Activated CD8-positive, alpha-beta memory T cell treated with anti-CD3 and anti-CD28 coated beads, Interleukin-2, amount 50 U/mL, for 4 hours (primary cell): ENCODE measurements at regions not wholly inside any gene's neighbourhood (a gene's known extent, or its start where the extent isn't known, plus 50 kb on each side); places are given as distances from the start of the nearest gene placed in this dataset.
"Not testable (repeated sequence)": the region's sequence is repeated elsewhere in the genome, so short reads cannot be mapped to it uniquely, and the experiment has no call there.

Experiments used
- DNase-seq: peaks from one replicate; pipeline ENCODE4 v3.0.0-alpha.2; 2020

DNA sequence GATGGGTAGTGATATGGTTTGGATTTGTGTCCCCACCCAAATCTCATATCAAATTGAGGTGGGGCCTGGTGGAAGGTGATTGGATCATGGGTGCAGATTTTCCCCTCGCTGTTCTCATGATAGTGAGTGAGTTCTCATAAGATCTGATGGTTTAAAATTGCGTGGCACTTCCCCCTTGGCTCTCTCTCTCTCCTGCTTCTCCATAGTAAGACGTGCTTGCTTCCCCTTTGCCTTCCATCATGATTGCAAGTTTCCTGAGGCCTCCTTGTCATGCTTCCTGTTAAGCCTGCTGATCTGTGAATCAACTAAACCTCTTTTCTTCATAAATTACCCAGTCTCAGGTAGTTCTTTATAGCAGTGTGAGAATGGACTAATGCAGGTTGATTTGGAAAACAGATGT, 223.2 kb upstream of the APCDD1 start:
- DNase-seq, result no peak

DNA sequence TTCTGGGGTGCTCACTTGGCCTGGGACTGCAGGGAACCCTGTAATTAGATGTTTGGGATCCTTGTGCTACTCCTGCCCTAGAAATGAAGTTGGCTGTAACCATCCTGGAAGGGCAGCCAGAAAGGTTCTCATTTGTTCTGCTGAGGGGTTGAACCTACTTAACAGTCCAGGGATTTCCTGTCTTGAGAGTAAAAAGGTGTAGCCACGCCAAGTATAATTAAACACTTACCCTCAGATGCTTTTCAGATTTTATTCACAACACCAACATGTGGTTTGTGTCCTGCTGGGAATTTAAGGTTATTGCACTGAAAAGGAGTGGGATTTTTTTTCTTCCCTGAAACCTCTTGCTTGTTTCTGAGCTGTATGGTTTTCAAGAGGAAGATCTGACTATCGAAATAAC, 222.4 kb upstream of the APCDD1 start:
- no peak for DNase-seq

DNA sequence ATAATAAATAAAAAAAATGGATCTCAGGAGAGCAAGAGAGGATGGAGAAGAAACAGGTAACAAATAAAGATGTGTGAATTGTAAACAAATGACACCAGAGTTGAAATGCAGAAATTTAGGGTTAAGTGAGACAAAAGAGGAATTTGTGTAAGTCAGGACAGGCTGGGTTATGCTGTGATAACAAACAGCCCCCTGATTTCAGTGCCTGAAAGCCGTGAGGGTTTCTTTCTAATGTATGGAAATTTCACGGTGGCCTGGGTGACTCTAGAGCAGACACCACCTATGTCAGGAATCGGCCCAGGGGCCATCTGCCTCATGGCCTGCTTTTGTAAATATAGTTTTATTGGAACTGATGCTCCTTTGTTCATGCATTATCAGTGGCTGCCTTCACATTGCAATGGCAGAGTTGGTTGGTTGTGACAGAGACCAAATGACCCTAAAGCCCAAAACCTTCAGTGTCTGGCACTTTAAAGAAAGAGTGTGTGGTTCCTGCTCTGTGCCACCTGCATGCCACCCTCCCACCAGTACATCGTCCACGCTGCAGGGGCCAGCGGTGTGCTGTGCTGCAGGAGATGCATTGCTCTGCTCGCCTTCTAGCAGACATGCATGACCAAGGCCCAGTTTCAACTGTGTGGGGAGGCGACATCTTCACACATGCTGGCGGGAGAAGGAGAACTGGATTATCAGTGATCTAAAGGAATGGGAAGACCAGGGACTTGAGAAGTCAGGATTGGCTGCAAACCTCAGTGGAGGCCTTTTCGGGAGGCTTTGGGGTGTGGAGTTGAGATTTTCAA, 221.2 kb upstream of the APCDD1 start:
- DNase-seq, result no peak

DNA sequence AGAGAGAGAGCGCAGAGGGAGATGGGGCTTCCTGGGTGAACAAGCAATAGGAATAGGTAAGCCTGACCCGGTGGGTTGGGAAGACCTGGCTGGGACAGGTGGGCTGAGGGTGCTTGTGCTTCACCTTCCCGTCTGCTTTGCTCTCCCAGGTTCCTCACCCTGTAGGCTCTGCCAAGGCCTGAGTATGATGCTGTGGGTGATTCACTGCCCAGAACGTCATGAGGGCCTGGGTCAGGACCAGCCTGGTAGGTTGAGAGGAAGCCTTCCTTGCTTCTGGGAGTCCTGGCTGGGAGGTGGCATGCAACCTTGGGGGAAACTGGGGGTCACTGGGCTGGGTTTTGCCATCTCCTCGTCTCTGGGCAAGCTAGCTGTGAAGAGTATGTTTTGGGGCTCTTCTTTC, 220.2 kb upstream of the APCDD1 start:
- DNase-seq, result no peak

DNA sequence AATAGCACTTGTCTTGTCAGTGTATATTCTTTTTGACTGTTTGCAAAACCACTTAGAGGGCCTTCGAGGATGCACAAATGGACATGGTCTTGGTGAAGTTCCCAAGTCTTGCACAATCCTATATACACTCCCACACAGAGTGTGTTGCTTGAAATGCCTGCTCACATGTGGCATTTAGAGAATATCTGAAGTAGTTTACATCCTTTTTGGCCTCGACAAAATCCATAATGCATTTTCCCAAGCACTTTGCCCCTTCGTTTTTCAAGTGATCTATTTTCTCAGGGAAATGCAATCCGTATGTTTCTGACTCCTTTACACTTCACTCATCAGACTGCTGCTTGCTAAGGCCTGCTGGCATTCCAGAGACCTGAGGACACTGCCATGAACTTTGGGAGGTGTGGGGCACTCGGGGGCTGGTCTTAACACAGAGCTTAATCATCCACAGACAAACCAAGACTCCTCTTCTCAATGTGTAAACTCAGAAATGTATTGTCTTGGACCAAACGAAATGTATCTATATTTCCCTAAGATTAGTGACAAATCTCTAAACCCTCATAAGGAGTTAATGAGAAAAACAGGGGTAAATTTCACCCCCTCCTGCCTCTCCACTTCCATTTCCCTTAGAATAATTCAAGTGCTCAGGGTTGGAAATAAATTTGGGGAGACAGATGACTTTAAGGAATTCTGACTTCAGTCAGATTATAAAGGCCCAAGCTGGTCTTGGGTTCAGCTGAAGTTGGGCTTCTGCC, 219.3 kb upstream of the APCDD1 start:
- DNase-seq, result no peak

DNA sequence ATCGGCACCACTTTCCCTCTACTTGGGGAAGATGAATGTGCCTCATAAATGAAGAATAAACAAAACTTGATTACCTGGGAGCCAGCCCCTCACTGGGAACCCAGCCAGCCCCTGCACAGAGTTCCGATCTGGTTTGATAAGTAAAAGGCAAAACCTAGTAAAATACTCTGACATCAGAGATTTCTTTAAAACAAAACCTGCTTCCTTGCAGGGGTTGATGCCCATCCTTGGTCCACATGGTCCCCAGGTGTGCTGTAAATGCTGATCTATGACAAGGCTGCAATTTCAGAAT, 218.8 kb upstream of the APCDD1 start:
- no peak for DNase-seq

DNA sequence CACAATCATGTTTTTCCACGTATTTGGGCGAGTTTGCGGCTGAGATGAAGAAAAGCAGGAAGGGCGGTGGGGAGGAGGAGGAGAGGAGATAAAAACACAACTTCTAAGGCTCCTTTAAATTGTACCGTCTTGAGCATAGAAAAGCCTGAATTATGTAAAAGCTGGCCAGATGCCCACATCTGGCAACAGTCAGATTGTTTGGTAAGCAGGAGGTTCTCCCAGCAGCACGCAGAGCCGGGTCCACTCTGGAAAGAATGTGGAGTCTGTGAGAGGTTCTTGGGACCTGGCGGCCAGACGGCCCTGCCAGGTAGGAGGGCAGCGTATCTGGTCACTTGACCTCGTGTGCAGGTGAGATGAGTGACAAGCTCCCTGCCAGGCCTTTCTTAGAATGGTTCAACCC, 215.3 kb upstream of the APCDD1 start:
- DNase-seq, result no peak

DNA sequence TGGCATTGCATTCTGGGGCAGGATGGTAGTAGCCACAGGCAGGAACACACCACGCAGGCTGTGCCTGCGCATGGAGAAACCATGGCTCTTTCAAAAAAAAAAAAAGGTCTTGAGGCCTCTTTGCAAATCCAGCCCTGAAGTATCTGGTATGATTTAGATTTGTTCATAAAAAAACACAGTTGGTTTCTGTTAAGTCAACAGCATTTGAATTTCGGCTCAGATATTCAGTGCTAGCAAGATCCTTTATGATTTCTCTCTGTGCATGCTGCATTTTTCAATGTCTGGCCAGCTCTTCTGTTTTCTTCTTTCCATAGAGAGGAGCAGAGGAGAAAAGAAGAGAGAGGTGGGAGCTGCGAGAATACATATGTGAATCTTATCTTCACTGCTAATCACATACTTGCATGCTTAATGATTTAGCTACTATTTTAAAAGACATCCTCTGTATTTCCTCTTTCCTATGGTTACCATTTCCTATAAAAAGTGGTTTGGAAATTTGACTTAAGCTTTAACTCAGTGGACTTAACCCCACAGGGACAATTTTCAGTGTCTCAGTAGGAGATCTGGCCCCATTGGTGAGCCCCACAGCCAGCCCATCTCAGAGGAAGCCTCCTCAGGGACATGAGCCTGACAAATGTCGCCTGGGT, 214.3 kb upstream of the APCDD1 start:
- DNase-seq, result no peak

DNA sequence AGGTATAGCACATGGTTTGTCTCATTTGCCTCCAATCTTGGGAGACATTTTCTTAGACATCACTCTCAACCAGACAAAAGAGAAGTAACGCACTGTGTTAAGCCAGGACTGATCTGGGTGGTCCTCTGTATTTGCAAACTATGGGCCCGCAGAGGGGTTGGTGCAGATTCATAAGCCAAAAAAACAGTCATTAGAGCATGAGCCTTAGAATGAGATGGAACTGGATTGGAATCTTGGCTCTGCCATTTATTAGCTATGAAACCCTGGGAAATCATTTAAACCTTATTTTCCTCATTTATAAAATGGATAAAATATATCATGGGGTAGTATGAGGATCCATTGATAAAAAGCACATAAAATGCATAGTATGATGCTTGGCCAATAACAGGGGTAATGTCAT, 213.5 kb upstream of the APCDD1 start:
- DNase-seq, result no peak

DNA sequence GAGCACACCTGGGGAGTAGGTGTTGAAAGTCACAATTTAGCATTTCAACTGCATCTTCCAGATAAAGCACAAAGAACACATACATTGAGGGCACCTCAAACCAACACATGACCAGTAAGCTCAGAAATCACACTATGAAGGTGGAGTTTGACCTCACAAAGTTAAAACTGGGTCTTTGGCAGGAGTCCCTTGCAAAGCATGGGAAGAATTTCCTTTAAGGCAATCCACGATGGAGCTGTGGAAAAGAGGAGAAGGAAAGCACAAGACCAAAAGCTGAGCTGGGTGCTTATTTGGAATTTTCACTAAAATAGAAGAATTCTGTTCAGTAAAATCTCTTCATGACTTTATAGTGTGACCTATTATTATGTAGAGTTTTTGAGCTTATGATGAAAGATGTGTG, 212.9 kb upstream of the APCDD1 start:
- DNase-seq, result no peak

DNA sequence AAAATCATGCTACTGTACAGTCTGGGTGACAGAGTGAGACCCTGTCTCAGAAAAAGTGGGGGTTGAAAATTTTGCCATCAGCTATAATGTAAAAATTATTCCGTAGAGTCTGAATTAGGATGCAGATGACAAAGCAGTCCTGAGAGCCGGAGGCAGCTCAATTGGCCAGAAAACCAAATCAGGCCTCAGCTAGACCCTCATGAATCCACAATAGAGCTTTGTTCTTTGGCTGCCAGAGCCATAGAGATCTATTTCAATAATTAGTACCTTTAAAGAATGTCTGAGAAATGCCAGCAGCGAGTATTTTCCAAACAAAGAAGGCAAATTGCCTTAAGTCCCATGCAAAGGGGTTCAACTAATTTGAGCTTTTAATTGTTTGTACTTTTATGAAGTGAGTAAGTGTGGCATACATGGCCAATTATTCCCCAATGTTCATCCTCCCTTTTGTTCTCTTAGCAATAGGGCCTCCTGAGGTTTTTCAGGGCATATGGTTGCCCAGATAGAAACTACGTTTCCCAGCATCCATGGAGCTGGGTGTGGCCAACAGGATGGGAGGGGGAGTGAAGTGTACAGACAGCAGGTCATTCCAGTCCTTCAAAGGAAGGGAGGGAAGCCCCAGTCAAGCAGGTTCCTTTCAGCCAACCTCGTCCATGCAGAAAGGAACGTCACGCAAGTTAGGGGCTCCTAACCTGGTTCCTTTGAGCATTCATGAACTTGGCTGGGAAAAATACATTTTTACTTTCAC, 211.3 kb upstream of the APCDD1 start:
- no peak for DNase-seq

DNA sequence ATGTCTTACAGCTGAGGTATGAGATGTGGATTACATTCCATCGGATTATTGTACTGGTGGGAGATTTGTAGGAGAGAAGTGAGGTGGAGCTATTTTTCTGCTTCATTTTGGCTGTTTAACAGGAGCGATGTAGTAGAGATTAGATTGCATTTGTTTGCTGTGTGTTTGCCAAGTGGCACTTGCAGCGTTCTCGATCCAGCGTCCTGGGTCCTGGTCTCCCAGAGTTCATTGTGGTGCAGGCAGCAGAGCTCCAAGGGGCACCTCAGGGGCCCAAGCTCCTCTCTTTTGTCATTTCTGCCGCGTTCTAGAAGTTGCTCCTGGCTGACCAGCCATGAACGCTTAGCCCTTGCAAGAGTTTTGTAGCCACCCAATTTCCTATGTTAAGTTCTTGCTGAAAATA, 210.1 kb upstream of the APCDD1 start:
- DNase-seq, result no peak

DNA sequence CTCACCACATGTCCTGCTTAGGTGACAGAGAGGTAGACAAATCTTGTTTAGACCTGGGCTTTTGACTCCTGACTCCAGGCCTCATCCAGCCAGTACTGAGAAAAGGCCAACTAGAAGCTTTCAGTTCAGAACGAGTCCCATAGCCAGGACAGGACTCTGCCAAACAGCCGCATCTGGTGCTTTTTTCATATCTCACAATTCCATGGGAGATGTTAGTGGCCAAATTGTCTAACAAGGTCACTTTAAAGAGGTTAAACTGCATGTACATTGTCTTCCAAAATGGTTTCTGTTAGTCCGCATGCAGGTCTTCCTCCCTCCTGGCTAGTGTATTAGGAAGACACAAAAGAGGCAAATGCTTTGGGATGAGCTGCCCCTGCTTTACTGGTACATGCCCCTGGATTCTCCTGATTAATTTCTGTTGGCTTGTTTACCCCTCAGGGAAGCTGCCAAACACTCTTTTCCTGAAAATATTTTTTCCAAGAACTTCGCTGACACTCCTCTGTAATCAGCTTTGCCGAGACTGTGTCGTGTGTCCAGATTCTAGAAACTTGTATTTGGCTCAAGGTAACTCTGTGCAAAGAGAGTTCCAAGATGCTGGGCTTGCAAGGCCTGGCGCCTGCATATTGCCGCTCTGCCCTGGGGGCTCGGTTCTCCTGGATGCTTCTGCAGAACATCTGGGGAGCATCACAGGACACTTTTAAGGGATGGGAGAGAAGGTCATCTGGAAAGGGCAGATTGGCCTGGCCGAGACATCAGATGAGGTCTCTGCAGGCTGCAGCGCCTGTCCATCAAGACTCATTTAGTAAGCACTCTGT, 209.2 kb upstream of the APCDD1 start:
- no peak for DNase-seq

DNA sequence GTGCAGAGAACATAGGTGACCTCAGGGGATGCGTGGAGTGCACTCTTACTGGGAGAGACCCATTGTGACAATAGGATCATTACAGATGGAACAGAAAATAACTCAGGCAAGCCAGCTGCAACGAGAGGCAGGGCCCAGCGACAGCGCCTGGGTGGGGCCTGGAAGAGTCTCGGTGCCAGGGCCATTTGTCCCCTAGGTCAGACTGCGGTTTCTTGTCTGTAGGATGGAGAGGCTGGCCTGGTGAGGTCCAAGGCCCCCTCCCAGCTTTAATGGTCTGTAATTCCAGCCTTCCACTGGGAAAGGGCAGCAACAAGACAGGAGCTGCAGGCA, 208.6 kb upstream of the APCDD1 start:
- no peak for DNase-seq

DNA sequence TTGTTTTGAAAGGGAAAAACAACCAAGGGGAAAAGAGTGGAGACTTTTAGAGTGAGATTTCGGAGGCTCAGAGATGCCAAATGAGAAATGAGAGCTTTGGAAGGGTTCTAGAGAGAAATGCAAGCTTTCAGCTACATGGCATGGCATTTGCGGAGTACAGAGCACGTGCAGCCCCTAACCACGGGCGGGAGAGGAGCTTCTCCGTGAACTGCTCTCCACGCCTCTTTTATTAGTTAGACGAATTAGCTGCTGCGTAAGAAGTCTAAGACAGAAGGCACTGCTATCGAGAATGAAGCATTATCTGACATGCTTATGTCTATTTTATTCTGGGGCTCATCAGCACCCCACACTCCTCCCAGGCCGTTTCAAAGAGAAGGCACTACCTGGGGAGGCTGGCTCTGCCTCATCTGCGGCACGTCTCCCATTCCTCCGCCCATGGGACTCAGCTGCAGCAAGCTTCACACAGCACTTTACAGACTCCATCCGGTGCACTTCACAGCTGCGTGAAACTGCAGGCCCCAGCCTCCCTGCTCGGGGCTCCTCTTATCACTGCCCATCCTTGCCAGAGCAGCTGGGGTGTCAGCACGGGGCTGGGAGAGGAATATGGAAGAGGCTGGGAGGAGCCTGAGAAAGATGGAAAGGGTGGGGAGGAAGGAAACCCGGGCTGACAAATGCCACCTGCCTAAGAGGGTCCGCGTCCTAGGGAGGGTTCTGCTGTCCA, 207.3 kb upstream of the APCDD1 start:
- DNase-seq, result no peak

DNA sequence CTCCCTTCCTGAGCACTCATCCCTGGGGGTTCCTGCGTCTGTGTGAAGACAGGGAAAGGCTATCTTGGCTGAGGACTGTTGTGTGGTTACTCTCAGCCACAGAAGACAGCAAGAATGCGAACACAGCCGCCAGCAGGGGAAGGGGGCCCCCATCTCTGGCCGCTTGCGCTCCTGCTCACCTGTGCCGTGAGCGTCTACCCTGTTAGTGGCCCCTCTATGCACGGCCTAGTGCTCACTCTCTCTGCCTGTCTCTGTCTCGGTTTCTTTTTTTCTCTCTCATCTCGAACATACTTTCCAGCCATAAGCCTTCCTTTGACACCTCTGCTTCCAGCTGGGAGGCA, 206.7 kb upstream of the APCDD1 start:
- DNase-seq, result no peak

DNA sequence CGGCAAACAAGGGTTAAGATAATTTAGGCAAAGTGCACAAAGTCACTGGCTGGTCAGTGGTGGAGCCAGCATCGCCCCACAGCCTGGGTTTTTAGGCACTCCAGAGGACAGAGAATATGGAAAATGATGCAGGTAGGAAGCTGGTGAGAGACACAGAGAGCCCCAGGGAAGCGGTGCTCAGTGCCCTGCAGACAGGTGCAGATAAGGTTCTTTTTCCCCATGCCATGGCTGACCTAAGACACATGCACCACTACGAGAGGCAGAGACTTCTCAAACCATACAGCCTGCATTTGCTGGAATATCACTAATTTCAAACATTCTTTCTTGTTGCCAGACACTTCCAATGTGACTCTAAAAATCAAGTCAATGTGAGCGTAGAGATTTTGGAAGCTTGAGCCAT, 205.7 kb upstream of the APCDD1 start:
- no peak for DNase-seq

DNA sequence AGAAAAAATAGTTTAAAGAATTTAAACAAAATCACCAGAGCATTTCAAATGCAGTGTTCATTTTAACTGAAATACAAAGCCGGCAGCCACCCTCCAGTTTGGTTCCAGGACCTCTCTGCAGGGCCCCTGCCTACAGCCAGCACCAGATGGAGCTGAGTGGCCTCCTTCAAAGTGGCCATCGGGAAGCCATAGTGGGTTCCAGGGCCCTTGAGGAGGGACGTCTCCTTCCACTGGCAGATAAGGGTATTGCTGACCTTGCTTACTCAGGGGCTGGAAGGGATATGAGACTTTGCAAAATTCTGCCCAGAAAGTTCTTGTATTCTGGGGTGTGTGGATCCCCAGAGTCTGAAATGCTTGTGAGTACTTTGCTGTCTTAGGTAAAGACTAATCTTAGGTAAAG, 205.2 kb upstream of the APCDD1 start:
- no peak for DNase-seq

DNA sequence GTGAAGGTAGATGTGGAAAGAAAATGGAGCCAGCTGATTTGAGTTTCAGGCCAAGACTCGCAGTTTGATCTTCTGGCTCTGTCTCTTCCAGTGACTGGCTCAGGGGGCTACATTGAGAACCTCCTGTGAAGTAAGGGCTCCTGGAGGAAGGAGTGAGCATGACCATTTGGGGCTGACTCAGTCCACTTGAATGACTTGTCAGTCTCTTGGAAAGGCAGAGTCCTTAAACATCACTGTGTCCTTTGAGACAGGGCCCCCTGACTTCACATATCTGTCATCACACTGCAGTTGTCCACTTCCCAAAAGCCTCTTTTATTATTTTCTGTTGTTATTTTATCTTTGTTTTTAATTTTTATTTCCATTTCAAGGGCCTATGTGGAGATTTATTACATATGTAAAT, 204.6 kb upstream of the APCDD1 start:
- no peak for DNase-seq

DNA sequence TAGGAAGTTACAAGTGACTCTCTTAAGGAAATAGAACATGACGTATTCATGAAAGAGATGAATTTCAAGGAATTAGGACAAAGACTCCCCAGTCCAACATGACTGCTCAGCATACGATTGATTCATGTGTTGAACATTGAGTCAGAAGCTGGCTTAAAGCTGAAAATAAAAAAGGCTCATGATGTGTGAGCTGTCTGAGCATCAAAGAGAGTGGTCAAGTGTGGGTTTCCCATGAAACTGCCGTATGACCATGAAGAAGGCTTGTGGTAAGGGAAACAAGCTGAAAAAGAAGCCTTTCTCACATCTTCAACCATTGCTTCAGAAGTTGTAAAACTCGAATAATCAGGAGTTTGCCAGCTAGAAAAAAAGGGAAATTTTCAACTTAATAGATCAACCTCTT, 201.9 kb upstream of the APCDD1 start:
- DNase-seq, result no peak

DNA sequence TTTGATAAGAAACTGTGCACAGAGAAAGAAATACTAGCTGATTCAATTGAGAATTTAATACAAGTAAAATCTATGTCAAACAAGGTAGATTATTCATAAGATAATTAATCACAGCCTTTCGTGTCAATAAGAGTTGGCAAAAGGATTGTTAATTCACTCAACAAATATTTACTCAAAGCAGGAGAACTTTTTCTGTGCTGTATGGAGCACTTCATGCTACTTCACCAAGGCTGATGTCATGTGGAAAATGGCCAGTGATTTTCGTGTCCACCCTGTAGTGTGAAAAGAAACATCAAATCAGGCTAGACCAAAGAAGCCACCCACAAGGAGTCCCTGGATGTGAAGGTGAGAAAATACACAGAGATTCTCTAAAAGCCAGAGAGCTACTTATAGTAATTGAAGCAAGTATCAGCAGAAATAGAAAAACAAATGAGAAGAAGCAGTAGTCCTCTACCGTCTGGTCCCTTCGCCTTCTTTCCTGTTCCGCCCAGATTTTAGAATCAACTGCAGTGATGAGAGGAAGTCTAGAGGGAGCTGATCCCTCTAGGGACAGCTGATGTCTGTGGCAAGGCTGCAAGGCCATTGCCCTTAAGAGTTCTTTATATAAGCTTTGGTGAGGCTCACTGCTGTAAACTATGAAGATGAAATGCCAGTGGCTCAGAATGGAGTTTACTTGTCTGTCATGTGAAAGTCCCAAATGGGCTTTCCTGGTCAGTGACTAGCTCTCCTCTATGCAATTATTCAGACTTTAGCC, 201.3 kb upstream of the APCDD1 start:
- DNase-seq, result no peak

DNA sequence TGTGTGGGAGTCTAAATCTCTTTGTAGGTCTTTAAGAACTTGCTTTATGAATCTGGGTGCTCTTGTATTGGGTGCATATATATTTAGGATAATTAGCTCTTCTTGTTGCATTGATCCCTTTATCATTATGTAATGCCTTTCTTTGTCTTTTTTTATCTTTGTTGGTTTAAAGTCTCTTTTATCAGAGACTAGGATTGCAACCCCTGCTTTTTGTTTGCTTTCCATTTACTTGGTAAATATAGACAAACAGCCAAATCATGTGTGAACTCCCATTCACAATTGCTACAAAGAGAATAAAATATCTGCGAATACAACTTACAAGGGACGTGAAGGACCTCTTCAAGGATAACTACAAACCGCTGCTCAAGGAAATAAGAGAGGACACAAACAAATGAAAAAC, 198.2 kb upstream of the APCDD1 start:
- not testable (repeated sequence) for DNase-seq
